K562 (cell line): ENCODE measurements at regions not wholly inside any gene's neighbourhood (a gene's known extent, or its start where the extent isn't known, plus 50 kb on each side); places are given as distances from the start of the nearest gene placed in this dataset.

Source experiments
- CEBPZ ChIP-seq: fragments of 150-350 bp; IDR thresholded peaks from 2 replicates; pipeline ENCODE4 v1.6.1; 2014; ENCODE audit warnings: low read depth, mild to moderate bottlenecking, low read length, borderline replicate concordance
- EZH2 ChIP-seq: IDR thresholded peaks from 2 replicates; pipeline ENCODE4 v1.6.1; 2012; ENCODE audit warnings: low read depth, mild to moderate bottlenecking, inconsistent platforms, low read length, borderline replicate concordance
- FOXA3 ChIP-seq, 2 experiments: fragments of 450-650 bp in 1 of 2; sonication (generic) in 1 of 2; formaldehyde crosslinking; IDR thresholded peaks in 1 of 2; conservative IDR thresholded peaks in 1 of 2; 2 replicates each; pipeline versions ENCODE4 v1.4.0 to v1.8.0; 2020 to 2022; ENCODE audit warnings: mild to moderate bottlenecking in 2 of 2, missing genetic modification reagents in 1 of 2
- NRF1 ChIP-seq, 2 experiments: fragments of 450-650 bp; IDR thresholded peaks in 1 of 2; conservative IDR thresholded peaks in 1 of 2; 2 replicates each; pipeline ENCODE4 v1.6.1; 2014; ENCODE audit warnings: mild to moderate bottlenecking in 2 of 2
- PBX2 ChIP-seq, 2 experiments: IDR thresholded peaks in 1 of 2; conservative IDR thresholded peaks in 1 of 2; 2 replicates each; pipeline ENCODE4 v1.6.1; 2016; ENCODE audit warnings: low read depth in 2 of 2, mild to moderate bottlenecking in 1 of 2, missing compliant biosample characterization in 1 of 2, missing genetic modification characterization in 1 of 2, moderate library complexity in 1 of 2
- SRSF3 ChIP-seq: fragments of 200-400 bp; formaldehyde crosslinking; IDR thresholded peaks from 2 replicates; pipeline ENCODE4 v1.6.1; 2016; ENCODE audit warnings: mild to moderate bottlenecking, low read length, moderate library complexity; ENCODE audit not compliant: insufficient read depth
- XRCC5 ChIP-seq: fragments of 200-400 bp; formaldehyde crosslinking; IDR thresholded peaks from 2 replicates; pipeline ENCODE4 v1.6.1; 2017; ENCODE audit warnings: low read depth, mild to moderate bottlenecking, low read length
- ZNF146 ChIP-seq: IDR thresholded peaks from one replicate; pipeline ENCODE4 v1.6.1; 2018; ENCODE audit warnings: missing compliant biosample characterization; ENCODE audit not compliant: unreplicated experiment
- ZNF280A ChIP-seq: fragments of 450-650 bp; IDR thresholded peaks from 2 replicates; pipeline ENCODE4 v1.6.1; 2018; ENCODE audit warnings: mild to moderate bottlenecking, low read depth; ENCODE audit not compliant: partially characterized antibody
- ZNF77 ChIP-seq: fragments of 250-450 bp; sonication (Bioruptor Pico); IDR thresholded peaks from 2 replicates; pipeline ENCODE4 v1.5.0; 2020

- TF ChIP-seq CEBPZ (no peak), FOXA3 (CRISPR knock-in tag; conservative IDR thresholded peaks at IDR 0.05 in 1 of 2, IDR thresholded peaks at IDR 0.05 in 1 of 2) (no peak), ZNF146 (no peak), XRCC5 (no peak), ZNF280A (no peak), SRSF3 (no peak), NRF1 (conservative IDR thresholded peaks at IDR 0.05 in 1 of 2, IDR thresholded peaks at IDR 0.05 in 1 of 2) (no peak), EZH2 (no peak), PBX2 (CRISPR knock-in tag; IDR thresholded peaks at IDR 0.05; ENCODE audit: low read depth) (no peak), PBX2 (tag; conservative IDR thresholded peaks at IDR 0.05; ENCODE audit: low read depth) (no peak), ZNF77 (CRISPR knock-in tag) (no peak)
These were observed 183.2 kb upstream of the SIX2 start (continued) for GRCh38 chr2:45192481-45192880.
